AG09309 (cell line): ENCODE measurements at regions not wholly inside any gene's neighbourhood (a gene's known extent, or its start where the extent isn't known, plus 50 kb on each side); places are given as distances from the start of the nearest gene placed in this dataset.
"Not testable (repeated sequence)": the region's sequence is repeated elsewhere in the genome, so short reads cannot be mapped to it uniquely, and the experiment has no call there.

ENCODE experiments used
- DNase-seq: peaks from one replicate; pipeline ENCODE4 v3.0.0-alpha.2; 2010; ENCODE audit warnings: low read depth
- H3K4me3 ChIP-seq: 2 replicates; pipeline ENCODE4 v1.5.1; 2011; ENCODE audit warnings: mild to moderate bottlenecking, low read depth, low read length, moderate library complexity; ENCODE audit not compliant: control insufficient read depth
- TF ChIP-seq, protein P1 (sequence below): IDR thresholded peaks from 2 replicates; pipeline ENCODE4 v1.5.1; 2011; ENCODE audit warnings: mild to moderate bottlenecking, low read depth, low read length, inconsistent platforms; ENCODE audit not compliant: insufficient read depth, control insufficient read depth; ENCODE audit errors: missing control alignments

DNA sequence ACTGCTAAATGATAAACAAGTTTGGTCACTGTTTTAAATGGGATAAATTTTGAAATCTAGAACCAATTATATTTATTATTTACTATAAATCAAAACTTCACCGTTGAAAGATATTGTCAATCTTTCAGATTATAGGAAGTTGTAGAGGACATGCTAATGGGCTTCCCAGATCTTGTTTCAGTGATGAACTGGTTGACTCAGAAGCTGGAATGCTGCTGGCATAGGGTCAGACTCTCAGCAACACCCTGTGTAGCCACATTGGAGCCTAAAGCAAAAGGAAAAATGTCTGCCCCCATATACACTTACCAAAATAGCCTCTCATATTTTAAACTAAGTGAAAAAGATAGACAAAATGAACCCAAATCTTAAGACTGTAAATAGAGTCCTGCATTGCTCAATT is 916.9 kb upstream of the SOX9 start:
- TF ChIP-seq, protein P1, sequence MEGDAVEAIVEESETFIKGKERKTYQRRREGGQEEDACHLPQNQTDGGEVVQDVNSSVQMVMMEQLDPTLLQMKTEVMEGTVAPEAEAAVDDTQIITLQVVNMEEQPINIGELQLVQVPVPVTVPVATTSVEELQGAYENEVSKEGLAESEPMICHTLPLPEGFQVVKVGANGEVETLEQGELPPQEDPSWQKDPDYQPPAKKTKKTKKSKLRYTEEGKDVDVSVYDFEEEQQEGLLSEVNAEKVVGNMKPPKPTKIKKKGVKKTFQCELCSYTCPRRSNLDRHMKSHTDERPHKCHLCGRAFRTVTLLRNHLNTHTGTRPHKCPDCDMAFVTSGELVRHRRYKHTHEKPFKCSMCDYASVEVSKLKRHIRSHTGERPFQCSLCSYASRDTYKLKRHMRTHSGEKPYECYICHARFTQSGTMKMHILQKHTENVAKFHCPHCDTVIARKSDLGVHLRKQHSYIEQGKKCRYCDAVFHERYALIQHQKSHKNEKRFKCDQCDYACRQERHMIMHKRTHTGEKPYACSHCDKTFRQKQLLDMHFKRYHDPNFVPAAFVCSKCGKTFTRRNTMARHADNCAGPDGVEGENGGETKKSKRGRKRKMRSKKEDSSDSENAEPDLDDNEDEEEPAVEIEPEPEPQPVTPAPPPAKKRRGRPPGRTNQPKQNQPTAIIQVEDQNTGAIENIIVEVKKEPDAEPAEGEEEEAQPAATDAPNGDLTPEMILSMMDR = no peak
- no peak for DNase-seq
- H3K4me3 ChIP-seq = no peak overlapping the region

DNA sequence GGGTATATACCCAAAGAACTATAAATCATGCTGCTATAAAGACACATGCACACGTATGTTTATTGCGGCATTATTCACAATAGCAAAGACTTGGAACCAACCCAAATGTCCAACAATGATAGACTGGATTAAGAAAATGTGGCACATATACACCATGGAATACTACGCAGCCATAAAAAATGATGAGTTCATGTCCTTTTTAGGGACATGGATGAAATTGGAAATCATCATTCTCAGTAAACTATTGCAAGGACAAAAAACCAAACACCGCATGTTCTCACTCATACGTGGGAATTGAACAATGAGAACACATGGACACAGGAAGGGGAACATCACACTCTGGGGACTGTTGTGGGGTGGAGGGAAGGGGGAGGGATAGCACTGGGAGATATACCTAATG is 914.9 kb upstream of the SOX9 start:
- not testable (repeated sequence) for H3K4me3 ChIP-seq, DNase-seq

DNA sequence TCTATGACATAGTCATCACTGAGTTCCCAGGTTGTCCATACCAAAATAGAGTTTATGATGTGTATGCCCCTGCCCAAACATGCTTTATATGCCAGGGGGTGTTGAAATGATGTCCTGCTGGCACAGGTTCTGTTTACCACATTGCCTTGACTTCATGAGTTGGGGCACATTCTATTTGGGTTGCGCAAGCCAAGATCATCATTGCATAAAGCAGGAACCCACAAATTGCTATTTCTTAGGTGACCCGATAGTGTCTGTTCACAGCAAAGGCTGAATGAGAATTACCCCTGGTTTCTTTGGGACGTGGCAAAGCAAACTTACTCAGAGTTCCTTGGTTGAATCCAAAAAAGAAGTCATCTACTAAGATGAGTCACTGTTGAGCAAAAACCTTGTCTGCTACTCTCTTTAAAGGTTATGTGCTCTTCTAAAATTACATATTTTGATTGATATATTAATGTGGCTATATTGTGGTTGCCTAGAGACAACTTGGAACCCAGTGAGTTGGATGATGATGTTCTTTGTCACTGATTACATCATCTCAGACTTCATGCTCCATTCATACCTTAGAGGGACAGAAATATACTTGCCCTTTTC is 912.6 kb upstream of the SOX9 start:
- DNase-seq = peak; percentile 52
- TF ChIP-seq, protein P1 = no peak
- no peak overlapping the region for H3K4me3 ChIP-seq

DNA sequence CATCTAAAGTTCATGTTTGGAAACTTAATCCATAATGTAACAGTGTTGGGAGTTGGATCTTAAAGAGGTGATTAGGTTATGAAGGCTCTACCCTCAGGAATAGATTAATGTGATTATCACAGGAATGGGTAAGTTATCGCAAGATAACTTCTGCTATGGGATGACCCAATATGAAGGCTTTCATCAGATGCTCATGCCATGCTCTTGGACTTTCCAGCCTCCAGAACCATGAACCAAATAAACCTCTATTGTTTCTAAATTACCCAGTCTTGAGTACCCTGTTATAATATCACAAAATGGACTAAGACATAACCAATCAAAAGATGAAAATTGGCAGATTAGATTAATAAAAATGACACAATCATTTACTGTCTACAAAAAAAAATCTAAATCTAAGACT is 906.9 kb upstream of the SOX9 start:
- DNase-seq = no peak
- TF ChIP-seq, protein P1 = no peak
- no peak overlapping the region for H3K4me3 ChIP-seq

DNA sequence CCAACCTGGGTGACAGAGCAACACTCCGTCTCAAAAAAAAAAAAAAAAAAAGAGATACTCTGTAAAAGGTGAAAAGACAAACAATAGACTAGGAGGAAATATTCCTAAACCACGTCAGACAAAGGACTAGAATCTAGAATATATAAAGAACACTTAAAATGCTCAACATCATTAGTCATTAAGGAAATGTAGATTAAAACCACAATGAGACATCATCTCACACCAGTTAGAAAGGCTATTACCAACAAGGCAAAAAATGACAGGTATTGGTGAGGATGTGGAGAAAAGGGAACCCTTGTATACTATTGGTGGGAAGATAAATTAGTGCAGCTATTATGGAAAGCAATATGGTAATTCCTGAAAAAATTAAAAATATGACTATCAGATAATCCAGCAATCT is 903.1 kb upstream of the SOX9 start:
- DNase-seq = no peak
- TF ChIP-seq, protein P1 = no peak
- H3K4me3 ChIP-seq = no peak overlapping the region

DNA sequence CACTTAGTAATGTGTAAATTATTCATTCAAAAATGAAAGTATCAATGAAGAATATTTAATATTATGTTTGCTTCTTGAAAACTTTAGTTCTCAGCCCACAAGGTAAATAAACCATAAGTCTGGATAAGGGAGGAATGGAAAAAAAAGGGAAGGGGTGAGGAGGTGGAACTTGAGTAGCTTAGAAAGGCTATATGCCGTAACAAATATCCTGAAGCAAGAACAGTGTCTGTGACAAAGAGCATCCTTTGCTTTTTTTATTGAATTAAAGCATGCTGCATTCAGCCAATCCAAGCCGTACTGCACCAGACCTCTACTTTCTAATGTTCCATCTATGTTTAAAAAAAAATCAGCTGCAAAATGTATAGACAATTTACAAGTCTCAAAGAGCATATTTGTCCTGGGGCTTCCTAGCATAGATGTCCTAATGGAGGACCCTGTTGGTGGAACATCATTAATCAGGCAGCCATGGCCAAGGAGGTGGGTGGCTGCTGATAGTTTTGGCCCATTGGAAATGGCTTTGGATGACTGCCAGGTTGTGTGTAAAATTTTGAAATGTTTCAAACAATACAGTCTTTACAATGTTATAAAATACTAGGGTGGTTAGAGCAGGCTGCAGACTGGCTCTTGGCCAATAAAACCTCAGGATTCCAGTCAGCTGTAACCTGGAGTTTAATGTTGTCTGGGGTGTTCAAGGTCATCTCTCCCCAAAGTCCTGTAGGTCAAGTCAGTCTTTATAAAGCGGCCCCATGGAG is 895.8 kb upstream of the SOX9 start:
- no peak for DNase-seq
- no peak overlapping the region for H3K4me3 ChIP-seq
- TF ChIP-seq, protein P1 = no peak

DNA sequence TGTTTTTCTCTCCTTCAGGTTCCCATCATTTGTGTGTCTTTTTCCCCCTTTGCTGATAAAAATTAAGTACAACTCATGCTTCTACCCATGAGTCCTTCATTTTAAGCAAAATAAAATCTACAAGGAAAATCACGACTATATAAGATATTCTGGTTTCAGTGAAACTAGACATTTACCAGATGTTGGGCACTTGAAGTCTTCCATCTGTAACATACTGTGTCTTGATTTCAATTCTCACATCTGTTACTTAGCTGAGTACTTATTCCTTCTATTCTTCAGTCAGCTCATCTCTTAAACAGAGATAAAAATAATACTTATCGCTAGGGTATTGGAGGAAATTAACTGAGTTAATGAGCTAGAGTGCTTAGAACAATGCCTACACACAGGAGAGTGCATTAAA is 893.0 kb upstream of the SOX9 start:
- H3K4me3 ChIP-seq = no peak overlapping the region
- DNase-seq = no peak
- TF ChIP-seq, protein P1 = no peak
